ENCODE measurements at regions not wholly inside any gene's neighbourhood (a gene's known extent, or its start where the extent isn't known, plus 50 kb on each side); places are given as distances from the start of the nearest gene placed in this dataset.
A peak's percentile ranks its signal among the peaks of the same experiment; 100 is the strongest.

- WGBS, 5 donors, result 53 to 71% (median 61%) methylated on average over 11 to 12 of the region's 12 CpGs
- Histone ChIP-seq H3K4me3 (no peak overlapping the region), H3K9me3 (no peaks in the 10 kb centered on the region), H3K36me3 (no peaks in the 10 kb centered on the region), H3K27ac (no peak overlapping the region), H3K4me1 (peaks cover 0 to 14% (median 0%) of the 10 kb centered on the region in 6 donors), H3K27me3 (replicated peaks in 1 of 7) (peaks cover 0 to 37% (median 0%) of the 10 kb centered on the region in 7 donors)
- intact Hi-C loops (cut with DNase I; ENCODE audit: low total_unique reads), result no loop called here
- peak; percentile 56 for DNase-seq
- no peak for TF ChIP-seq POLR2A (IDR thresholded peaks at IDR 0.05)
- TF ChIP-seq POLR2AphosphoS5 (IDR thresholded peaks at IDR 0.05), result no peak
- no peak for TF ChIP-seq CTCF (IDR thresholded peaks at IDR 0.05 in 8 of 11, conservative IDR thresholded peaks at IDR 0.05 in 3 of 11)
These were observed 166.1 kb upstream of the CST7 start for GRCh38 chr20:24782801-24783630.

GRCh38 chr20:24783631-24784492, 165.2 kb upstream of the CST7 start:
- DNase-seq, result peak; percentile 62
- peaks cover 0 to 33% (median 0%) of the 10 kb centered on the region in 7 donors for H3K27me3 ChIP-seq (replicated peaks in 1 of 7)
- H3K27ac ChIP-seq, result no peak overlapping the region
- TF ChIP-seq CTCF (IDR thresholded peaks at IDR 0.05 in 8 of 11, conservative IDR thresholded peaks at IDR 0.05 in 3 of 11) (no peak), POLR2A (IDR thresholded peaks at IDR 0.05) (no peak), POLR2AphosphoS5 (IDR thresholded peaks at IDR 0.05) (no peak)
- peaks cover 0 to 9% (median 0%) of the 10 kb centered on the region in 6 donors for H3K4me1 ChIP-seq
- no peak overlapping the region for H3K4me3 ChIP-seq
- no peaks in the 10 kb centered on the region for H3K36me3 ChIP-seq
- intact Hi-C loops (cut with DNase I; ENCODE audit: low total_unique reads), result no loop called here
- 75 to 83% (median 80%) methylated on average over 8 to 9 of the region's 9 CpGs for WGBS, 5 donors
- H3K9me3 ChIP-seq, result no peaks in the 10 kb centered on the region

- H3K4me1 ChIP-seq, result peaks cover 0 to 8% (median 0%) of the 10 kb centered on the region in 6 donors
- intact Hi-C loops (cut with DNase I; ENCODE audit: low total_unique reads), result no loop called here
- TF ChIP-seq CTCF (IDR thresholded peaks at IDR 0.05 in 8 of 11, conservative IDR thresholded peaks at IDR 0.05 in 3 of 11) (no peak), POLR2A (IDR thresholded peaks at IDR 0.05) (no peak), POLR2AphosphoS5 (IDR thresholded peaks at IDR 0.05) (no peak)
- no peak overlapping the region for H3K27ac ChIP-seq
- WGBS, 5 donors, result 18 to 37% (median 23%) methylated on average over 2 of the region's 2 CpGs
- peak; percentile 28 for DNase-seq
- H3K27me3 ChIP-seq (replicated peaks in 1 of 7), result peaks cover 0 to 25% (median 0%) of the 10 kb centered on the region in 7 donors
- no peak overlapping the region for H3K4me3 ChIP-seq
- no peaks in the 10 kb centered on the region for H3K9me3 ChIP-seq
- H3K36me3 ChIP-seq, result no peaks in the 10 kb centered on the region
These were observed 164.5 kb upstream of the CST7 start for GRCh38 chr20:24784607-24785006.
